Fibroblast of skin of left biceps (primary cell): ENCODE measurements at regions not wholly inside any gene's neighbourhood (a gene's known extent, or its start where the extent isn't known, plus 50 kb on each side); places are given as distances from the start of the nearest gene placed in this dataset.

ENCODE experiments used
- DNase-seq, 2 experiments: peaks; one replicate each; pipeline ENCODE4 v3.0.0-alpha.2; 2013; ENCODE audit warnings: low read depth in 2 of 2

DNA sequence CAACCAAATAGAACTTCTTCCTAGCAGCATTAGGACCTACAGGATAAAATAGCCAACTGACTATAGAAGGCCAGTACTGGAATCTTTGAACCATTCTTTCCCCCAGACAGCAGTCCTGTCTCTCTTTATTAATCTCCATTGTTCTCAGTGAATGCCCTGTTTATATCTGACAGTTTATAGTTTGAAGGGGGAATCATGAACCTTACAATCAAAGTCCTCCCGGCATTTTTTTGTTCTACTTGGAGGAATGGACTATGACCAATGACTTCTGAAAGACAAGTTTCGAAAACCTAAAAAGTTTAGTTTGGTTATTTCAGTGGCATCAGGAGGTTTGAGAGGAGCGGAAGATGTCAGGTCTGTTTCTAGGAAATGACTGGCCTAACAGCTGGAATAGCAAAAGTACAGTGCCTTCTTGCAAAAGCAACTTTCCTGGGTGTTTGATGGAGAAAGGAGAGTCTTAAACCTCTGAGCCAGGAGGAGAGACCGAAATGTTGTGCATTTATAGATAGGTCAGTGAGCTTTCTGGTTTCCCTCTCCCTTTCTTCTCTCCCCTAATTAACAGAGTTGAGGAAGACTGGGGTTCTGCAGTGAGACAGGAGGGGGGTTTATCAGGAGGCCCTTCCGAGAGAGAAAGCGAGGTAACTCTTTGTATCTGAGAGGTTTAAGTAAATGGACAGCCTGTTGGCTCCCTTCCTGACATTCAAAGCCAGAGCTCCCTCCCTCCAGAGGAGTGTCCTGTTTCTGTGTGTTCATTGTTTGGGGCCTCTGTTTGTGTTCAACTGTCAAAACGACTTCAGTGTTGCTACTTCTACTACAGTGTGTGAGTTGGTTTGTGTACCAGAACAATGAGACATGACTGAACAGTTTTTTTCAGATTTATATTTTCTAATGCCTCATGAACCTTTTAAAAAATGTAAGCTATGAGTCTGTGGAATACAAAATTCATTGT is 383.0 kb upstream of the RARB start:
- no peak for DNase-seq

DNA sequence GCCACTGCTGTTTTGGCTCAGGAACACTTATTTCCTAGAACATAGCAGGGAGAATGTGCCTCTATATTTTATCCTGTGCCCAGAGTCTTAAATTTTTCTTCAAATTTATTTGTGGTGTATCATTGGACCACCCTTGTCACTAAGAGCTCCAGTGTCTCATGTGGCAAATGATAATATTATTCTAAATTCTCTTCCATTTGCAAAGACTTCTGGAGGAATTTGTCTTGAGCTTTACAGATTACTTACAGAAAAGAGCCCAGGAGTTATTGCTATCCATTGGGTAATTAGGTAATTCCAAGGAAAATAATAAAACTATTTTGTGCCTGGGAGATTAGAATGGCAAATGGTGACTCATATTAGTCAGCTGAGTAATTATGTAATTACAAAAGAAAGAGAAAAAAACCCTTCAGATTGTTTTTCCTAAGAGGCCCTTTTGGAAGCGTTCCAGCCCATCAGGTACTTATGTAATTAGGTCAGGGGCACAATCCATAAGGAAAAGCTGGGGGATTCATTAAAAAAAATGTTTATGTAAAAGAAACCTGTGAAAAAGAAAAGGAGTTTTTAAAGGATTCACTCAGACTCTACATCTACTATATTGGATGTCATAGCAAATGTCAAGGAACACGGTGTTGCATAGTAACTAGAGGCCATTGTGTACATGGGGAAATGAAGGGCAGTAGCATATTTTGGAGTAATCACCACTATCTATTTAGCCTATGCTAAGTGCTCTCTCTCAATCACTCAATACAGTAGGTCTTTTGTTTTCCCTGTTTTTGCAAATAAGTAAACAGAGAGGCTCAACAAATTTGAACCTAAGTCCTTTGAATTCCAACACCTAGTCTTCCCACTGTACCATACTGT is 380.9 kb upstream of the RARB start:
- no peak for DNase-seq

DNA sequence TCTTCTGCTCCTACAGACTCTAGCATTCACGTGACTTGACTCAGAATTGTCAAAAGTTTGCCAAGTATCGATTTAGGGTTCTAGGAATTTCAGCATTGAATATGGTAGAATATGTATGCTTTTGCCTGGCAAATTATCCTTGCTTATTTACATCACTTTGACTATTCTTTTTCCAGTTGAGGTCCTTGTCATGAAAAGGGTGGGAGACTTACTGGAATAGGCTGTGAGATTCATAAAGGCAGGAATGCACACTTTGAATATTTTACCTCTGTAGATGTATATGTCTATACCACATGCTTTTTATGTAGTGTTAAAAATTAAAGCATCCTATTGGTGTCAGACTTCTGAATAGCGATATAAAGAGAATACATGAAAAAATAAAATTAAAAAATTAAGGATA is 378.8 kb upstream of the RARB start:
- no peak for DNase-seq

DNA sequence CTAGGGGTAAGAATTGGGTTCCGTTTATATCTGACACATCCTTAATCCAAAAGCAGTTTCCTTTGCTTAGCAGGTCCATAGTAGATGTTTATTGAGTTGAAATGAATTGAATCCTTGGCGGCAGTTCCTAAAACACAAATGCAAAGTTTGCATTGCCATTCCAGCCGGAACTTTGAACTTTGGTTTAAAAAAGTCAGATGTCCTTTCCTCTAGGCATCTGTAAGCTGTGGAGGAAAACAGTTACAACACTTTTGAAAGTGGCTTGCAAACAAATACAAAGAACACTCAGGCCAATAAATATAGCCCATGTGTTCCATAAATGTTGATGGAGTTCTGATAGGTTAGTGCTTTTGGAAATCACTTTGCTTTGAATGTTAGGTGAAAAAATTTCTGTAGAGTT is 374.7 kb upstream of the RARB start:
- no peak for DNase-seq

DNA sequence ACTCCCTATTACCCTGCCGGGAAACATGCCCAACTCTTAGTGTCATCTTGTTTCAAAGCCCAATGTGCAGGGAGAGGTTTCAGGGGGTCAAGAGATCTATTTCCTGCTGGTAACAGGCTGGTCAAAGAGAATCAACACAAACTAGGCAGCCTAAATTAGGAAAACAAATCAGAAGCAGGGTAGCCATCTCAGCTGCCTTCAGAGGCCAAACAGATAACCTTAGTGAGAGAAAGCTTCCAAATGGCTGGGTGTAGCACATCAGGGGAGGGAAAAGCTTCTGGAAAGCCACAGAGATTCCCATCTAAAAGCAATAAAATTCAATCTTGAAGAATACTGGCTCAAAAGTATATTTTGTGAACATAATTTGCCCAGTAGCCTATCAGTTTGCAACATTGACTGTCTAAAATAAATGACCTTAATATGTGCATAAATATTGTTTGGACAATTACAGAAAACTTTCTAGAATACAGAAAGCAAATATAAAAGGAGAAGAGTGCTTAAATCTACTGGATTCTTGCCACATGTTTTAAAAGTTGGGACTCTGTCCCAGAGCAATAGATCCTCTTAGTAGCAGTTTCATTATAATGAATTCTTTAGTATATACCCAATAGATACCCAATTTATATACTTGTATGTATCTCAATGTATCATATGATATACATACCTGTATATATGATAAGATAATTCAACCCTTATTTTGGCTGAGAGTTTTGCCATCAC is 371.9 kb upstream of the RARB start:
- no peak for DNase-seq

- DNase-seq = no peak
Observed at GRCh38 chr3:25056803-25057351, 371.2 kb upstream of the RARB start.

- DNase-seq = no peak
Observed at GRCh38 chr3:25057379-25057778, 370.7 kb upstream of the RARB start.

GRCh38 chr3:25064681-25065080 is 363.4 kb upstream of the RARB start:
- no peak for DNase-seq

GRCh38 chr3:25069970-25070369 is 358.1 kb upstream of the RARB start:
- DNase-seq = no peak

DNA sequence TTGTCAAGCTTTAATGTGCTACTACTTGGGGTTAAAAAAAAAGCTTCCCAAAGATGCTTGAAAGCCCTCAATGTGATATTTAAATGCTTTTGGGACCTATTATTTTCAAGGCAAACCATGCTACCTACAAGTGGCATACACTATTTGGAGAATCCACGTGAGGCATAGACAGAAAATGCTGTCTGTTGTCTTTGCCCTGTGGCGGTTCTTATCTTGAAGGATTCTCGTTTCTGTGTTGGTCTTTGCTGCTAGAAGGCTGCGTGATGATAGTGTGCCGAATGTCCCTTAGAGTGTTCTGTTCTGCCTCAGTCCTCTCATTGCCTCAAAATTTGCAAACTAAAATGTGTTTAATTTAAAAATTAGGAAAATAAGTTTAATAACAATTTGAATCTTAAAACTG is 356.2 kb upstream of the RARB start:
- no peak for DNase-seq

DNA sequence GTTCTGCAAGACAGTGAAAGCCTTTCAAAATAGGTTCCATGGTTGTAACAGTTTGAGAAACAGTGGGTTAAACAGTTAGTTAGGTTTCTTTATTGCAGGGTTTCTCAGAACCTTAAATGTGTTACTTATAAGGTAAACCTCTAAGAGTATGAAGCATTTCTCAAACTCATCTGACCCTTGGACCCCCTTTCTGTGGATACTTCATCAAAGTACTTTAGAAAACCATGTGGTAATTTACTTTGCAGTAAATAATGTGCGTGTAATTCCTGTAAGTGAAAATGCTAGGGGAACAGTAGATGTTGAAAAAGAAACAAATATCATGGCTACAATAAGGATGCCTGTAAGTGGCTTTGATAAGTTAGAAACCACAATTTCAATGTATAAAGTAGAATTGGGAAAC is 354.6 kb upstream of the RARB start:
- DNase-seq = no peak

GRCh38 chr3:25074149-25074548 is 353.9 kb upstream of the RARB start:
- no peak for DNase-seq

- peak in 1 of 2 experiments; percentile 13 for DNase-seq
Observed at GRCh38 chr3:25080461-25080860, 347.6 kb upstream of the RARB start.

DNA sequence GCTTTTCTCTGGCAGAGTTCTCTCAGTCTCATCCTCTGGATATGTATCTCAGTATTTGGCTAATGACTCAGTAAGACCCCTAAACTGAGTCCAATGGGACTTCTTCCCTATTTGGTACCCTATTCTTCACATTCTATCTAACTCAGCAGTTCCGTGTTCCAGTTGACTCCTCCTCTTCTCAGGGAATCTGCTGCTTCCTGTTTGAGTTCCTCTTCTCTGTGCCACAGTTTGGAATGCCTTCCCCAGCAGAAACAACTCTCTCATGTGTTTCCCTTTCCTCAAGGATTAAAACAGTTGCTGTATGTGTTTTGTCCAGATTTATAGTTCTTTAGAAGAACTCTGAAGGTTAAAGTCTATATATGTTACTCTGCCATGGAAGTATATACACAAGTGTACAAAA is 344.0 kb upstream of the RARB start:
- DNase-seq = no peak

GRCh38 chr3:25086721-25087120 is 341.3 kb upstream of the RARB start:
- DNase-seq = no peak

- no peak for DNase-seq
Observed at GRCh38 chr3:25088284-25088683, 339.8 kb upstream of the RARB start.

- DNase-seq = no peak
Observed at GRCh38 chr3:25090698-25091453, 337.2 kb upstream of the RARB start.

DNA sequence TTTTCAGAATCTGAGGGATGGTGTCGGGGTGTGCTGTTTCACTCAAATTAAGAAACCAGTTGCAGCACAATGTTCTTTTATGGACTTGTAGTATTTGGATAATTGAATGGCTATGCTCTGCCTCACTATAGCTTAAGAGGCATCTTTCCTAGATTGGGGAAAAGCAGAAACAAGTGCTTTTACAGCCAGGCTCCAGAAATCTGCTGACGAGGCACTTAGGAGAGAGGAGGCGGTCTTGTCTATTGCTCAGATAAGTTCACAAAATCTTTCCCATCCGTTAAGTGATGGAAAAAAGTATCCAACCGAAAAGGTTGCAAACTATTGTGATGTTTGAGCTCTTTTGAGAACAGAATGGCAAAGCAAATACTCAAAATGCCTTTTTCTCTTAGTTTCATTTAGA is 336.1 kb upstream of the RARB start:
- no peak for DNase-seq

DNA sequence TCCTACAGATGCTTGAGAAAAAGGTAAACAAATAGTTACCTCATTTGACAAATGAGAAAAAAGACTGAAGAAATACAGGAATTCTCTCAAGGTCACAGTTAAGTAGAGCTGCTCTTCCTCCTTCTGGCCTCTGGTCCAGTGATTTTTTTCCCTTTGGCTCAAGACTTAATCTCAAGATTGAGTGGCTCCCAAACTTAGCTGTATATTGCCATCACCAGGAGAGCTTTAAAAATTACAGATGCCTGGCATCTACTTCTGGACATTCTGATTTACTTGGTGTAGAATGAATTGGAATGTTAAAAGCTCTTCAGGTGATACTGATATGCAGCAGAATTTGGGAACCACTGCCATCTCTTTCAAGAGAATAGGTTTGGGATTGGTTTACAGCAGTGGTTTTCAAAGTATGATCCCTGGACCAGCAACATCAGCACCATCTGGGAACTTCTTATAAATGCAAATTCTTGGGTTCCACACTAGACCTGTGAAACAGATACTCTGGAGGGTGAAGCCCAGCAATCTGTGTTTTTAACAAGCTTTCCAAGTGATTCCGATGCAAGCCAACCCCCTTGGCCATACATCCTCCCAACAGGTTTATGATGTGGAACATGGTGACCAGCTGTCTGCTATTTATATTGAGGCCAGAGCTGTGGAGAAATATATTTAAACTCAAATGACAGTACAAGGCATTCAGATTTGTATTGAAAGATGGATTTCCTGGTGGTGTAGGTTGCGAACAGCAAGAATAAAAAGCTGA is 333.0 kb upstream of the RARB start:
- no peak for DNase-seq

GRCh38 chr3:25096536-25096935 is 331.5 kb upstream of the RARB start:
- DNase-seq = no peak
